Epithelial cell of esophagus (primary cell): ENCODE measurements at regions not wholly inside any gene's neighbourhood (a gene's known extent, or its start where the extent isn't known, plus 50 kb on each side); places are given as distances from the start of the nearest gene placed in this dataset.
A peak's percentile ranks its signal among the peaks of the same experiment; 100 is the strongest.
"Not testable (repeated sequence)": the region's sequence is repeated elsewhere in the genome, so short reads cannot be mapped to it uniquely, and the experiment has no call there.

ENCODE experiments used
- DNase-seq: peaks from one replicate; pipeline ENCODE4 v3.0.0; 2010; ENCODE audit warnings: low read depth
- H3K4me3 ChIP-seq: 2 replicates; pipeline ENCODE4 v1.5.1; 2011; ENCODE audit warnings: mild to moderate bottlenecking, low read length, control low read depth
- TF ChIP-seq, protein P1 (sequence below): IDR thresholded peaks from 2 replicates; pipeline ENCODE4 v1.5.1; 2011; ENCODE audit warnings: low read depth, mild to moderate bottlenecking, low read length, control low read depth, inconsistent platforms; ENCODE audit not compliant: insufficient read depth; ENCODE audit errors: missing control alignments

DNA sequence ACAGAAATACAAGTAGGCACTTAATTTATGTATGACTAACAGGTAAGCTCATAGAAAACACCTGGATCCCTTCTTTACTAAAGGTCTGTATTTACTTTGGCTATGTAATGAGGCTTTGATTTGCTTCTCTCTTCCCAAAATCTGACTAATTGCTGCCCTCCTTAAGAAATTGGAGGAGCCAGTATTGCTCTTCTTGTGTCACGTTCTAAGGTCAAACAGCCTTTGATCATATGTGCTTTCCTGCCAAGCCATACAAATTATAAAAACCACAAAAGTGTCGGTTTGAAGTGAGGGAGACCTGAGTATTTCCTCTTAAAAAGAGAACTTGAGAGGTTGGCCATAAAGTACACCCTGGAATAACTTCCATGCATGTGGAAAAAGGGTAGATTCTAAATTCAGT lies 112.1 kb upstream of the MB21D2 start:
- TF ChIP-seq, protein P1, sequence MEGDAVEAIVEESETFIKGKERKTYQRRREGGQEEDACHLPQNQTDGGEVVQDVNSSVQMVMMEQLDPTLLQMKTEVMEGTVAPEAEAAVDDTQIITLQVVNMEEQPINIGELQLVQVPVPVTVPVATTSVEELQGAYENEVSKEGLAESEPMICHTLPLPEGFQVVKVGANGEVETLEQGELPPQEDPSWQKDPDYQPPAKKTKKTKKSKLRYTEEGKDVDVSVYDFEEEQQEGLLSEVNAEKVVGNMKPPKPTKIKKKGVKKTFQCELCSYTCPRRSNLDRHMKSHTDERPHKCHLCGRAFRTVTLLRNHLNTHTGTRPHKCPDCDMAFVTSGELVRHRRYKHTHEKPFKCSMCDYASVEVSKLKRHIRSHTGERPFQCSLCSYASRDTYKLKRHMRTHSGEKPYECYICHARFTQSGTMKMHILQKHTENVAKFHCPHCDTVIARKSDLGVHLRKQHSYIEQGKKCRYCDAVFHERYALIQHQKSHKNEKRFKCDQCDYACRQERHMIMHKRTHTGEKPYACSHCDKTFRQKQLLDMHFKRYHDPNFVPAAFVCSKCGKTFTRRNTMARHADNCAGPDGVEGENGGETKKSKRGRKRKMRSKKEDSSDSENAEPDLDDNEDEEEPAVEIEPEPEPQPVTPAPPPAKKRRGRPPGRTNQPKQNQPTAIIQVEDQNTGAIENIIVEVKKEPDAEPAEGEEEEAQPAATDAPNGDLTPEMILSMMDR, result no peak
- DNase-seq, result peak; percentile 12
- H3K4me3 ChIP-seq, result no peak overlapping the region

DNA sequence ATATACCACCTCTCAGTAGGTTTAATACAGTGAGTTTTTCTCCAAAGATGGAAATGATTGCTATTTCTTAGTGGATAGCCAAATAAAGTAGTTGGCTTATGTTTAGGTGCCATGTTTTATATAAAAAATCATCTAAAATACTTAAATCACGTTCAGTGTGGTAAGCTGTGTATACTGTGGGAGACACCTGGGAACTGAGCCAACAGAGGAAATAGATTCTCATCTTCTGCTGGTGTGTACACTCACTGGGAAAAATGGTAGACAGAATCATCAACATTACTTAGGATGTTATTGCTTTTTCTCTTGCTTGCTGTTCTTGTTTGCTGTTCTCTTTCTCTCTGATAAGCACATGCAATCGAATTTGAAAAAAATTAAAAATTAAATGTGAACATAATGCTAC lies 112.6 kb upstream of the MB21D2 start:
- DNase-seq, result peak; percentile 24
- TF ChIP-seq, protein P1, result no peak
- no peak overlapping the region for H3K4me3 ChIP-seq

DNA sequence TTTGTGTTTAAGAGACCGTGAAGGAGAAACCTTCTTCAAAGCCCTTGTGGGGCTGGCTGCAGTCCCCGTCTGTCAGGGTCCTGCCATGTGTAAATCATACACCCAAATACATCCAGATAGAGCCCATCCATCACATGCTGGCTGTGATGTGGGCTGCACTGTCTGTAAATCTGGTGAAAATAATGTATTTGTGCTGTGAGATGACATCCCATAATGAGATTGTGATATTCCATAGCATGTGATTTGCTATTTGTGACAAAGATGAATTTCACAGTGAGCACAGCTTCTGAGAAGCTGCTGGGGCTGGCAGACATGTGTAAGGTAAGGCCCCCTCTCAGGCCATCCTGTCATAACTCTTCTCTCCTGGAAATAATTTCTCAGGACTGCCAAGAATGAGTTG lies 114.3 kb upstream of the MB21D2 start:
- TF ChIP-seq, protein P1, result no peak
- no peak overlapping the region for H3K4me3 ChIP-seq

DNA sequence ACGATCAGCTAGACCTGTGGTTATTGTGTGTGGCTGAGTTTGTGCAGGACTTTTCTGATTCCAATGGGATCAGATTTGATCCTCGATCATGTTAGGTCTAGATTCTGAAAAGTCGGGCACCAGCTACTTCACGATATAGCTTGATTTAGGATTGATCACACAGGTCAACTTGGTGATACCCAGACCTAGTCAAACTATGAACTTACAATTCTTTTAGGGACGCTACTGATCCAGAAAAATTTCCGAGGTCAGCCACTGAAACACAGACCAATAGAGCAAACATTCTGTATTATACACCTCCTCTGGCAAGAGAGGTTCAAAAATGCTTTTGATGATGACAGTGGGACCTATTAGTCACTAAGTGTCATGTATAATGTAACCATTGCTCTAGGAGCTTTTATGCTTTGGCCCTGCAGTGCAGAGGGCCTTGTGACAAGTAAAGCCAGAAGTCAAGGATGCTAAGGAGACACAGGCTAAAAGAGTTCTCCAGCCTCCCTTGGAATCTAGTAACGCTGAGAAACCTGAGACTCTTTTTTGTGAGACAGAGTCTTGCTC lies 115.6 kb upstream of the MB21D2 start:
- no peak overlapping the region for H3K4me3 ChIP-seq
- no peak for DNase-seq

More for the DNA sequence above, 114.3 kb upstream of the MB21D2 start:
- no peak for DNase-seq

DNA sequence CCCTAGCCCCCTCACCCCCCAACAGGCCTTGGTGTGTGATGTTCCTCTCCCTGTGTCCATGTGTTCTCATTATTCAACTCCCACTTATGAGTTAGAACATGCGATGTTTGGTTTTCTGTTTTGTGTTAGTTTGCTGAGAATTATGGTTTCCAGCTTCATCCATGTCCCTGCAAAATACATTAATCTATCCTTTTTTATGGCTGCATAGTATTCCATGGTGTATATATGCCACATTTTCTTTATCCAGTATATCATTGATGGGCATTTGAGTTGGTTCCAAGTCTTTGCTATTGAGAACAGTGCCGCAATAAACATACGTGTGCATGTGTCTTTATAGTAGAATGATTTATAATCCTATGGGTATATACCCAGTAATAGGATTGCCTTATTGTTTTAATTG lies 120.2 kb upstream of the MB21D2 start:
- H3K4me3 ChIP-seq, DNase-seq: not testable (repeated sequence)

More for the DNA sequence above, 115.6 kb upstream of the MB21D2 start:
- TF ChIP-seq, protein P1, result no peak

DNA sequence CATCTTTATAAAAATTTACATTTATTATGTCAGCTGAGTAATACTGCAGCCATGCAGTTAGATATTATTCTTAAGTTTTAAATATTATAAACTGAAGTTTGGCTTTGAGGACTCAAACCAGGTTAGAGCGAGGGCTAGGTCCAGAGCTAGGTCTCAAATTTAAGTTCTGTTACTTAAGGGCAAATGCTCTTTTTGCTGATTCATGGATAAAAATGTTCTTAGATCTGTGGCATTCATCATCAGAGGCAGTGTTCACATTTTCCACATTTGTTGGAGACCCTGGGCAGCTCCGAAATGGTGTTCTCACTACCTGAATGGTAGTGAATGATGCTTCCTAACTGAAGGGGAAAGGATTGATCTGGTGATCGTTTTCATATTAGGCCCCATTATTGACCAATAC lies 121.4 kb upstream of the MB21D2 start:
- DNase-seq, result no peak
- H3K4me3 ChIP-seq, result no peak overlapping the region
- TF ChIP-seq, protein P1, result no peak

DNA sequence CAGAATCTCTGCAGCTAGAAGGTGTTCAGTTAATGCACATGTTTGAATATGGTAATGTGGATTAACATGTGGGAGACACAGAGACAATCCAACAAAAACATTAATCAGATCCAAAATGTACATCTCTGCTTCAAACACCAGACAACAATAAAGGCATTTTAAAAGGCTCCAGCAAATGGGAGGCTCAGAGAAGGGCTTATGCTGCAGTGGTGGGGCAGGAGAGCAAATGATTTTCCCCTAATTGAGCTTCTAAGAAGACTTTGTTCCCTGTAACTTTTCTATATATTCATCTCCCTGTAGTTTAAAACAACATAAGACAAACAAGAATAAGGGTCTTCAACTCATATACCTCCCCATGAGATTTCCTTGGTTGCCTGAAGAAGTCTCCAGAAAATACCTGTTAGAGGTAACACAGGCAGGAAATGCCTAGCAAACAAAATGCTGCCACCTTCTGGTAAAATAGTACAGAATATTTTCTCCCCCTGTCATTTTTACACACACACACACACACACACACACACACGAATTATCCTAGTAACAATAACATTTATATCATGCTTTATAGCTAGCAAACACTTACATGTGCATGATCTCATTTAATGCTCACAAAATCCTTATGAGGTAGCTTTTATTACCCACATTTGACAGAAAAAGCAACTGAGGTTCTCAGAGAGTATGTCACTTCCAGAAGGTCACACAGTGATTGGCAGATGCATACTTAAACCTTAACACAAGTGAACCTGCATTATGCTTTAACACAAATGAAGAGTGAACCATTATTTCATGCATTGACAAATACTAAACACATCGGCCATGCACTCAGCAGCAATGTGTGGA lies 123.4 kb upstream of the MB21D2 start:
- H3K4me3 ChIP-seq, result no peak overlapping the region
- DNase-seq, result peak; percentile 70
- TF ChIP-seq, protein P1, result peak; percentile 53
